ENCODE measurements at regions not wholly inside any gene's neighbourhood (a gene's known extent, or its start where the extent isn't known, plus 50 kb on each side); places are given as distances from the start of the nearest gene placed in this dataset.

DNA sequence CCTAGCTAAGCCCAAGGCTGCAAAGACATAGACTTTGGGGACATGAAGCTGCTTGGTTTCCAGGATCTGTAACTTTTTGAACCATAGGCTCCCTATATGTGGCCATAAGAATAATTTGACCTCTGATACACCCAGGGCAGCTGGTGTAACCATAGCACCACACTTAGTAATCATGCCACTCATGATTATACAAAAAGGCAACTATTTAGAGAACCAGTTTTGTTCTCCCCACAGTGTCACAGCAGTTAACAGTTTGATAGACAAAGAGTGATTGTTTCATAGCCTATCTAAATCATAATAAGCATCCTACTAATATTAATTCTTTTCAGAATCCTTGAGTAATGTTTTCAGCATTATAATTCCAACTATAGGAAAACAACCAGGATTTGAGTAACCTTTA lies 334.9 kb downstream of the NEK10 start:
- TF ChIP-seq, protein P1, sequence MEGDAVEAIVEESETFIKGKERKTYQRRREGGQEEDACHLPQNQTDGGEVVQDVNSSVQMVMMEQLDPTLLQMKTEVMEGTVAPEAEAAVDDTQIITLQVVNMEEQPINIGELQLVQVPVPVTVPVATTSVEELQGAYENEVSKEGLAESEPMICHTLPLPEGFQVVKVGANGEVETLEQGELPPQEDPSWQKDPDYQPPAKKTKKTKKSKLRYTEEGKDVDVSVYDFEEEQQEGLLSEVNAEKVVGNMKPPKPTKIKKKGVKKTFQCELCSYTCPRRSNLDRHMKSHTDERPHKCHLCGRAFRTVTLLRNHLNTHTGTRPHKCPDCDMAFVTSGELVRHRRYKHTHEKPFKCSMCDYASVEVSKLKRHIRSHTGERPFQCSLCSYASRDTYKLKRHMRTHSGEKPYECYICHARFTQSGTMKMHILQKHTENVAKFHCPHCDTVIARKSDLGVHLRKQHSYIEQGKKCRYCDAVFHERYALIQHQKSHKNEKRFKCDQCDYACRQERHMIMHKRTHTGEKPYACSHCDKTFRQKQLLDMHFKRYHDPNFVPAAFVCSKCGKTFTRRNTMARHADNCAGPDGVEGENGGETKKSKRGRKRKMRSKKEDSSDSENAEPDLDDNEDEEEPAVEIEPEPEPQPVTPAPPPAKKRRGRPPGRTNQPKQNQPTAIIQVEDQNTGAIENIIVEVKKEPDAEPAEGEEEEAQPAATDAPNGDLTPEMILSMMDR (IDR thresholded peaks at IDR 0.05 in 8 of 11, conservative IDR thresholded peaks at IDR 0.05 in 3 of 11) = no peak
- TF ChIP-seq POLR2A (IDR thresholded peaks at IDR 0.05) = no peak
